CD4-positive, alpha-beta T cell (primary cell): ENCODE measurements at regions not wholly inside any gene's neighbourhood (a gene's known extent, or its start where the extent isn't known, plus 50 kb on each side); places are given as distances from the start of the nearest gene placed in this dataset.
"Not testable (repeated sequence)": the region's sequence is repeated elsewhere in the genome, so short reads cannot be mapped to it uniquely, and the experiment has no call there.

Source experiments
- ATAC-seq: fragments of 200-7000 bp; cut with Tn5 transposase; one replicate; pipeline ENCODE4 v1.10.0; 2022; ENCODE audit warnings: mild to moderate bottlenecking; ENCODE audit not compliant: poor library complexity
- CTCF ChIA-PET: fragments of 350-600 bp; sonication (Branson Sonifier 250); formaldehyde crosslinking; loops from one replicate; lab custom pipeline; 2021; ENCODE audit warnings: antibody characterized with exemption, inconsistent platforms; lab: Charles Lee
- POLR2A ChIA-PET: fragments of 350-600 bp; sonication (Branson Sonifier 250); formaldehyde crosslinking; loops from one replicate; lab custom pipeline; 2021; ENCODE audit warnings: antibody characterized with exemption, inconsistent platforms; lab: Charles Lee
- DNase-seq, 14 experiments: peaks; one replicate each; pipeline ENCODE4 v3.0.0-alpha.2; 2013 to 2020; ENCODE audit warnings: mixed read lengths in 2 of 14
- H3K27ac ChIP-seq, 2 donors: one replicate each; pipeline versions ENCODE4 v1.5.1 to v1.7.0; 2013; ENCODE audit warnings: low read length in 2 of 2, low read depth in 1 of 2, mild to moderate bottlenecking in 1 of 2
- H3K27me3 ChIP-seq, 2 experiments: 1 replicate in 1 of 2; 2 replicates in 1 of 2; pipeline versions ENCODE4 v1.6.1 to v1.7.0; 2013; ENCODE audit warnings: low read length in 2 of 2, control low read depth in 1 of 2, mild to moderate bottlenecking in 1 of 2, moderate library complexity in 1 of 2; ENCODE audit not compliant: insufficient read depth in 2 of 2, control insufficient read depth in 1 of 2
- H3K36me3 ChIP-seq: one replicate; pipeline ENCODE4 v1.6.1; 2013; ENCODE audit warnings: low read length, control low read depth; ENCODE audit not compliant: insufficient read depth
- H3K4me1 ChIP-seq: one replicate; pipeline ENCODE4 v1.6.1; 2013; ENCODE audit warnings: low read length, control low read depth; ENCODE audit not compliant: insufficient read depth
- H3K4me3 ChIP-seq: one replicate; pipeline ENCODE4 v1.5.1; 2013; ENCODE audit warnings: mild to moderate bottlenecking, low read length, moderate library complexity
- H3K9me3 ChIP-seq, 2 experiments: 1 replicate in 1 of 2; 2 replicates in 1 of 2; pipeline versions ENCODE4 v1.6.1 to v1.7.0; 2013; ENCODE audit warnings: low read length in 2 of 2, mild to moderate bottlenecking in 2 of 2, control low read depth in 1 of 2, moderate library complexity in 1 of 2; ENCODE audit not compliant: control insufficient read depth in 1 of 2, insufficient read depth in 1 of 2
- H3K27ac Mint-ChIP-seq: one replicate; pipeline ENCODE4 v1.8.0; 2020; ENCODE audit warnings: mixed read lengths
- H3K27me3 Mint-ChIP-seq: one replicate; pipeline ENCODE4 v1.8.0; 2021; ENCODE audit warnings: mixed read lengths
- H3K36me3 Mint-ChIP-seq: one replicate; pipeline ENCODE4 v1.8.0; 2021; ENCODE audit warnings: low read depth, mixed read lengths
- H3K4me1 Mint-ChIP-seq: one replicate; pipeline ENCODE4 v1.8.0; 2021; ENCODE audit warnings: low read depth, mixed read lengths
- H3K4me3 Mint-ChIP-seq: one replicate; pipeline ENCODE4 v1.8.0; 2020; ENCODE audit warnings: mild to moderate bottlenecking, mixed read lengths
- H3K9me3 Mint-ChIP-seq: one replicate; pipeline ENCODE4 v1.8.0; 2020; ENCODE audit warnings: mixed read lengths
- intact Hi-C, 2 experiments: fragments of 100-400 bp; cut with DNase I in 1 of 2; cut with micrococcal nuclease in 1 of 2; formaldehyde crosslinking; loops; one replicate each; pipeline versions ENCODE4 v1.15.1 to v1.9.0; 2023 to 2025; cut with DNase I, micrococcal nuclease
- TF ChIP-seq, protein P1 (sequence below): fragments of 200-600 bp; IDR thresholded peaks from one replicate; pipeline ENCODE4 v1.8.0; 2022; ENCODE audit warnings: antibody characterized with exemption, mild to moderate bottlenecking

DNA sequence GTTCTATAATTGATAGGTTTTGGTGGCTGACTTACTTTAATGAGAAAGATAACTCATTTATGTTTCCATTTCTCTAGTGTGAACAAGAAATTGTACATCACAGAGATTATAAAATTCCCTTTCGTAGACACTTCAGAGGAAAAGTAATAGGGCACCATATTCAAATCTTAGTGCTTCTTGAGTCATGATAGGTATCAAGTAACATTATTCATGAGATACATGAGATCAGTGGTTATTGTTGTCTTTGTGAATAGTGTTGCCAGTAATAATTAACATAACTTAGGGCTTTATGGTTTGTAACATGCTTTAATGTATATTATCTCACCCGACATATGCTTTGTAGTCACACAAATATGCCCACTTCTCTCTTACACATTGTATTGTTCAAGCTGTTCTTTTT, 73.7 kb upstream of the IL15 start:
- no peaks in the 10 kb centered on the region for H3K27me3 ChIP-seq
- H3K27ac Mint-ChIP-seq = no peak overlapping the region
- H3K27me3 Mint-ChIP-seq = no peaks in the 10 kb centered on the region
- no peak overlapping the region for H3K4me3 Mint-ChIP-seq
- no peaks in the 10 kb centered on the region for H3K36me3 Mint-ChIP-seq
- no peaks in the 10 kb centered on the region for H3K9me3 ChIP-seq
- H3K36me3 ChIP-seq = no peaks in the 10 kb centered on the region
- no peak overlapping the region for H3K27ac ChIP-seq
- TF ChIP-seq, protein P1, sequence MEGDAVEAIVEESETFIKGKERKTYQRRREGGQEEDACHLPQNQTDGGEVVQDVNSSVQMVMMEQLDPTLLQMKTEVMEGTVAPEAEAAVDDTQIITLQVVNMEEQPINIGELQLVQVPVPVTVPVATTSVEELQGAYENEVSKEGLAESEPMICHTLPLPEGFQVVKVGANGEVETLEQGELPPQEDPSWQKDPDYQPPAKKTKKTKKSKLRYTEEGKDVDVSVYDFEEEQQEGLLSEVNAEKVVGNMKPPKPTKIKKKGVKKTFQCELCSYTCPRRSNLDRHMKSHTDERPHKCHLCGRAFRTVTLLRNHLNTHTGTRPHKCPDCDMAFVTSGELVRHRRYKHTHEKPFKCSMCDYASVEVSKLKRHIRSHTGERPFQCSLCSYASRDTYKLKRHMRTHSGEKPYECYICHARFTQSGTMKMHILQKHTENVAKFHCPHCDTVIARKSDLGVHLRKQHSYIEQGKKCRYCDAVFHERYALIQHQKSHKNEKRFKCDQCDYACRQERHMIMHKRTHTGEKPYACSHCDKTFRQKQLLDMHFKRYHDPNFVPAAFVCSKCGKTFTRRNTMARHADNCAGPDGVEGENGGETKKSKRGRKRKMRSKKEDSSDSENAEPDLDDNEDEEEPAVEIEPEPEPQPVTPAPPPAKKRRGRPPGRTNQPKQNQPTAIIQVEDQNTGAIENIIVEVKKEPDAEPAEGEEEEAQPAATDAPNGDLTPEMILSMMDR = no peak
- ATAC-seq (no peak), DNase-seq (no peak)
- ChIA-PET CTCF (no interaction called here), POLR2A (no interaction called here)
- no peak overlapping the region for H3K4me3 ChIP-seq
- intact Hi-C loops = no loop called here
- H3K4me1 ChIP-seq = no peaks in the 10 kb centered on the region
- no peaks in the 10 kb centered on the region for H3K4me1 Mint-ChIP-seq
- no peaks in the 10 kb centered on the region for H3K9me3 Mint-ChIP-seq

DNA sequence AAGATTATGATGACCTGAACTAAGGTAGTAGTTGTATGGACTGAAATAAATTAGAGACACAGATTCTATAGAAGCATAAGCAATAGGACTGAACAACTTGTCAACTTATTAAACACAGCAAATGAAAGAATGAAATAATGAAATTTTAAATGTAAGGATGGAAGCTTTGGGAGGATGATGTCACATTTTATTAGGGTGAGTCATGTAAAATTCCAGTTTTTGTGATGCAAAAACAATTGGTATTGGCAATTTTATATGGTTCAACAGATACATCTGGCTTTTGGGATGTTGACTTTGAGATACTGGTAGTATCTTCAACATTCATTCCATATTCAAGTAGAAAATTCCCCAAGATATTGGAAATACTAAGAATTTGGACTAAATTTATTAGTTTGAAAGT, 72.7 kb upstream of the IL15 start:
- POLR2A ChIA-PET = no interaction called here

DNA sequence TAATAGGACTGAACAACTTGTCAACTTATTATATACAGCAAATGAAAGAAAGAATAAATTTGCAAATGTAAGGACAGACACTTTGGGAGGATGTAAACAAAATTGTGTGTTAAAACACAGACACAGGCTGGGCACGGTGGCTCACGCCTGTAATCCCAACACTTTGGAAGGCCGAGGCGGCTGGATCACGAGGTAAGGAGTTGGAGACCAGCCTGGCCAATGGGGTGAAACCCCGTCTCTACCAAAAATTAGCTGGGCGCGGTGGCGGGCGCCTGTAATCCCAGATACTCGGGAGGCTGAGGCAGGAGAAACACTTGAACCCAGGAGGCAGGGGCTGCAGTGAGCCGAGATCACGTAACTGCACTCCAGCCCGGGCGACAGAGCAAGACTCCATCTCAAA, 71.4 kb upstream of the IL15 start:
- H3K27ac ChIP-seq, H3K36me3 ChIP-seq, H3K27ac Mint-ChIP-seq, ATAC-seq, H3K4me1 Mint-ChIP-seq, H3K4me3 Mint-ChIP-seq, H3K36me3 Mint-ChIP-seq, H3K4me1 ChIP-seq, DNase-seq, H3K27me3 ChIP-seq, intact Hi-C loops, CTCF ChIA-PET, H3K4me3 ChIP-seq, POLR2A ChIA-PET, H3K9me3 Mint-ChIP-seq, H3K27me3 Mint-ChIP-seq, H3K9me3 ChIP-seq: not testable (repeated sequence)

More for the DNA sequence above, 72.7 kb upstream of the IL15 start:
- intact Hi-C loops = no loop called here
- CTCF ChIA-PET = no interaction called here
- Histone ChIP-seq H3K36me3 (no peaks in the 10 kb centered on the region), H3K4me3 (no peak overlapping the region), H3K9me3 (no peaks in the 10 kb centered on the region), H3K4me1 (no peaks in the 10 kb centered on the region), H3K27ac (no peak overlapping the region), H3K27me3 (no peaks in the 10 kb centered on the region)
- TF ChIP-seq, protein P1 = no peak
- Mint-ChIP-seq H3K4me3 (no peak overlapping the region), H3K27me3 (no peaks in the 10 kb centered on the region), H3K27ac (no peak overlapping the region), H3K4me1 (no peaks in the 10 kb centered on the region), H3K9me3 (no peaks in the 10 kb centered on the region), H3K36me3 (no peaks in the 10 kb centered on the region)
- DNase-seq (no peak), ATAC-seq (no peak)

DNA sequence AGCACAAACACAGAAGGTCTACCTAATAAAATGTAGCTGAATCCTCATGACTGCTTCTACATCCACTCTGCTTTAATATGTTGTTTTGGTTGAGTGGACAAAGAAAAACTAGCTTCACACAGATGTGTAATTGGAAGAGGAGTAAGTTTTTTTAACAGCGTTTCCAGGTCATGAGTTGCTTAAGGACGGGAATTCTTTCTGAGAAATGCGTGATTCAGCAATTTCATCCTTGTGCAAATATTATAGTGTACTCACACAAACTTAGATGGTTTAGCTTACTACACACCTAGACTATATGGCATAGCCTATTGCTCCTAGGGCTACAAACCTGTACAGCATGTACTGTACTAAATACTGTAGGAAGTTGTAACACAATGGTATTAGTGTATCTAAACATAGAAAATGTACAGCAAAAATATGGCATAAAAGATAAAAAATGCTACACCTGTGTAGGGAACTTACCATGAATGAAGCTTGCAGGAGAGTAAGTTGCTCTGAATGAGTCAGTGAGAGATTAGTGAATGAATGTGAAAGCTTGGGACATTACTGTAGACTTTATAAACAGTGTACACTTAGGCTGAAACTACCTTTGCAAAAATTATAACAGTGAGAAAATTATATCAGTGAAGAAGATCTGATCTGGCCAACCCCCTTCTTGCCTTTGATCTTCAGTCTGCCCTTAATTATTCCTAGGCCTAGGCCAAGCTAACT, 70.8 kb upstream of the IL15 start:
- H3K27ac Mint-ChIP-seq = no peak overlapping the region
- H3K4me3 Mint-ChIP-seq = no peak overlapping the region
- Histone ChIP-seq H3K27me3 (no peaks in the 10 kb centered on the region), H3K4me1 (no peaks in the 10 kb centered on the region), H3K9me3 (no peaks in the 10 kb centered on the region), H3K27ac (no peak overlapping the region), H3K36me3 (no peaks in the 10 kb centered on the region), H3K4me3 (no peak overlapping the region)
- no peaks in the 10 kb centered on the region for H3K4me1 Mint-ChIP-seq
- TF ChIP-seq, protein P1 = no peak
- H3K9me3 Mint-ChIP-seq = no peaks in the 10 kb centered on the region
- ChIA-PET CTCF (interaction anchor here (0.7 kb wide), 1 partner anchor 8 kb away, joined by 4 read pairs; no protein-coding TSS in a partner anchor), POLR2A (no interaction called here)
- H3K36me3 Mint-ChIP-seq = no peaks in the 10 kb centered on the region
- no peaks in the 10 kb centered on the region for H3K27me3 Mint-ChIP-seq
- no peak for ATAC-seq
- DNase-seq = no peak
- intact Hi-C loops = no loop called here
